ENCODE measurements at regions not wholly inside any gene's neighbourhood (a gene's known extent, or its start where the extent isn't known, plus 50 kb on each side); places are given as distances from the start of the nearest gene placed in this dataset.

DNA sequence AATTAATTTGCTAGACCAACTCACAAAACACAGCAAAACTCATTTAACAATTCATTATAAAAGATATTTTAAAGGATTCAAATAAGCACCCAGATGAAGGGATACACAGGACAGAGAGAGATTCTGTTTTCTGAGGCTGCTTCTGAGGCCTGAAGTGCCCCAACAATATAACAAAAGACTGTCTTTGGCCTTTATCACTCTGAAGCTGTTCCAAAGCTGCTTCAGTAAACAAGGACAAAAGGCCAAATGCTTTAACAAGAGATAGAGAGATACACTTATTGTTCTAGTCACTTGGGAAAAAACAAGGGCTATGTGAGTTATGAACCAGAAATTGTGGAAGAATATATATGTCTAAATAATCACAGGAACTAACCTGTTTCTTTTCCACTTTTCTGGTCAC lies 223.7 kb downstream of the CXCL12 start:
- TF ChIP-seq SIN3A (IDR thresholded peaks at IDR 0.05; ENCODE audit: borderline replicate concordance, insufficient read depth, low read depth, low read length), result no peak
- TF ChIP-seq, protein P1, sequence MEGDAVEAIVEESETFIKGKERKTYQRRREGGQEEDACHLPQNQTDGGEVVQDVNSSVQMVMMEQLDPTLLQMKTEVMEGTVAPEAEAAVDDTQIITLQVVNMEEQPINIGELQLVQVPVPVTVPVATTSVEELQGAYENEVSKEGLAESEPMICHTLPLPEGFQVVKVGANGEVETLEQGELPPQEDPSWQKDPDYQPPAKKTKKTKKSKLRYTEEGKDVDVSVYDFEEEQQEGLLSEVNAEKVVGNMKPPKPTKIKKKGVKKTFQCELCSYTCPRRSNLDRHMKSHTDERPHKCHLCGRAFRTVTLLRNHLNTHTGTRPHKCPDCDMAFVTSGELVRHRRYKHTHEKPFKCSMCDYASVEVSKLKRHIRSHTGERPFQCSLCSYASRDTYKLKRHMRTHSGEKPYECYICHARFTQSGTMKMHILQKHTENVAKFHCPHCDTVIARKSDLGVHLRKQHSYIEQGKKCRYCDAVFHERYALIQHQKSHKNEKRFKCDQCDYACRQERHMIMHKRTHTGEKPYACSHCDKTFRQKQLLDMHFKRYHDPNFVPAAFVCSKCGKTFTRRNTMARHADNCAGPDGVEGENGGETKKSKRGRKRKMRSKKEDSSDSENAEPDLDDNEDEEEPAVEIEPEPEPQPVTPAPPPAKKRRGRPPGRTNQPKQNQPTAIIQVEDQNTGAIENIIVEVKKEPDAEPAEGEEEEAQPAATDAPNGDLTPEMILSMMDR (IDR thresholded peaks at IDR 0.05), result no peak
